ENCODE measurements at regions not wholly inside any gene's neighbourhood (a gene's known extent, or its start where the extent isn't known, plus 50 kb on each side); places are given as distances from the start of the nearest gene placed in this dataset.

DNA sequence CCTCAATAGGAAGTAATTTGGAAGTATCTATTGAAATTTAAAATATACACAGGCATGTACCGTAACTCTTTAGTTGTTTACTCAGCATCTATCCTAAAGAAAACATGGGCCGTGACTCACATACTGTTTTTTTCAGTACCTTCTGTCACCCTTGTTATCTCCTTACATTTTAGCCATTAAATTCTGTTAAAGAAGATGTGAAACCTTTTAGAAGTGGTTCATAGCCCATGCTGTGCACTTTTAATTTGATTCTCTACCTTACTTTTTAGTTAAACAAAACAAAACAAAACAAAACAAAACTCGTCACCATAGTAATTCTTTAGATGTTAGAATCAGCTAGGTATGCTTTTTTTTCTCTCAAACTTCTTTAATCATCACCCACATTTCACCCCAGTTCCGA, 494.4 kb upstream of the RGS6 start:
- Histone ChIP-seq H3K4me1 (ENCODE audit: control insufficient read depth in 1 of 2, insufficient read depth in 2 of 2, low read length in 2 of 2) (no peaks in the 10 kb centered on the region), H2BK120ac (ENCODE audit: insufficient read depth, low read length, poor library complexity) (no peak overlapping the region), H3K4me2 (ENCODE audit: low read length) (no peak overlapping the region), H4K12ac (ENCODE audit: low read depth, low read length) (no peak overlapping the region), H3K9me3 (ENCODE audit: insufficient read depth, low read depth, low read length) (no peaks in the 10 kb centered on the region), H3K27ac (ENCODE audit: low read depth, low read length) (no peak overlapping the region), H3K27me3 (ENCODE audit: insufficient read depth, low read length) (no peaks in the 10 kb centered on the region), H2AK5ac (ENCODE audit: low read length) (no peak overlapping the region), H3K9ac (ENCODE audit: low read length) (no peak overlapping the region), H3K4me3 (ENCODE audit: low read depth, low read length) (no peak overlapping the region), H3K4ac (ENCODE audit: low read depth, low read length) (no peak overlapping the region), H4K8ac (ENCODE audit: low read depth, low read length) (no peak overlapping the region), H2AFZ (ENCODE audit: insufficient read depth, low read length, poor library complexity) (no peak overlapping the region), H2BK12ac (ENCODE audit: low read length) (no peak overlapping the region), H3K79me1 (ENCODE audit: low read length) (peaks cover 2% of the 10 kb centered on the region), H2BK5ac (ENCODE audit: low read depth, low read length, poor library complexity) (no peak overlapping the region), H3K14ac (ENCODE audit: low read length) (no peak overlapping the region), H4K91ac (ENCODE audit: low read depth, low read length) (no peak overlapping the region), H3K36me3 (ENCODE audit: control insufficient read depth in 1 of 2, insufficient read depth in 2 of 2, low read length in 2 of 2) (peaks cover 2 to 4% of the 10 kb centered on the region in 2 experiments), H3K23ac (ENCODE audit: low read length) (no peak overlapping the region), H3K18ac (ENCODE audit: low read length) (no peak overlapping the region), H3K79me2 (ENCODE audit: control insufficient read depth, insufficient read depth, low read length, poor library complexity) (no peaks in the 10 kb centered on the region)
- 100% methylated on average over 2 of the region's 4 CpGs for WGBS (ENCODE audit: extremely low coverage, insufficient coverage, insufficient read length)
- no peak for DNase-seq

DNA sequence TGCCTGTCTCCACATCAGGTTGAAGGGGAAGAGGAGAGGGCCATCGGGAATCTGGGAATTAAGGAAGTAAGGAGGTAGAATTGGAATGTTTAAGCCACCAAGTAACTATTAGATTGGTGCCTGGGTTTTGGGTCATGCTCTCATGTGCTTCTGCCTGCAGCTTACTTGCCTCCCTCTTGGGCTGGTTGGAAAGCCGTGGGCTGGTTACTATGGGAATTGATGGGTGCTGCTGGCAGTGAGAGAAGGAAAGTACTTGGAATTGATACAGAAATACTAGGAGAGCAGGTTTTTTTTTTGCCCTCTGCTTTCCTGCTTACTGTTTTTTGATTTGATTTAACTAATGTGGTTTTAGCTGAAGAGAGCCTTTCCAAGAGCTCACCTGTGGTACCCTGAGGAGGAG, 493.5 kb upstream of the RGS6 start:
- H4K91ac ChIP-seq (ENCODE audit: low read depth, low read length) = no peak overlapping the region
- H3K14ac ChIP-seq (ENCODE audit: low read length) = no peak overlapping the region
- no peak overlapping the region for H4K12ac ChIP-seq (ENCODE audit: low read depth, low read length)
- H3K4ac ChIP-seq (ENCODE audit: low read depth, low read length) = no peak overlapping the region
- H2BK5ac ChIP-seq (ENCODE audit: low read depth, low read length, poor library complexity) = no peak overlapping the region
- H3K18ac ChIP-seq (ENCODE audit: low read length) = no peak overlapping the region
- no peak overlapping the region for H3K9ac ChIP-seq (ENCODE audit: low read length)
- no peak overlapping the region for H3K27ac ChIP-seq (ENCODE audit: low read depth, low read length)
- WGBS (ENCODE audit: extremely low coverage, insufficient coverage, insufficient read length) = no CpG with 5 or more reads among the region's 2 CpGs
- no peaks in the 10 kb centered on the region for H3K27me3 ChIP-seq (ENCODE audit: insufficient read depth, low read length)
- H2BK12ac ChIP-seq (ENCODE audit: low read length) = no peak overlapping the region
- H3K79me2 ChIP-seq (ENCODE audit: control insufficient read depth, insufficient read depth, low read length, poor library complexity) = no peaks in the 10 kb centered on the region
- H2AK5ac ChIP-seq (ENCODE audit: low read length) = no peak overlapping the region
- no peak for DNase-seq
- peaks cover 2% of the 10 kb centered on the region for H3K79me1 ChIP-seq (ENCODE audit: low read length)
- H3K36me3 ChIP-seq (ENCODE audit: control insufficient read depth in 1 of 2, insufficient read depth in 2 of 2, low read length in 2 of 2) = peaks cover 2 to 4% of the 10 kb centered on the region in 2 experiments
- no peak overlapping the region for H4K8ac ChIP-seq (ENCODE audit: low read depth, low read length)
- H3K9me3 ChIP-seq (ENCODE audit: insufficient read depth, low read depth, low read length) = no peaks in the 10 kb centered on the region
- H3K4me1 ChIP-seq (ENCODE audit: control insufficient read depth in 1 of 2, insufficient read depth in 2 of 2, low read length in 2 of 2) = no peaks in the 10 kb centered on the region
- no peak overlapping the region for H3K4me2 ChIP-seq (ENCODE audit: low read length)
- H3K4me3 ChIP-seq (ENCODE audit: low read depth, low read length) = no peak overlapping the region
- H2BK120ac ChIP-seq (ENCODE audit: insufficient read depth, low read length, poor library complexity) = no peak overlapping the region
- H2AFZ ChIP-seq (ENCODE audit: insufficient read depth, low read length, poor library complexity) = no peak overlapping the region
- H3K23ac ChIP-seq (ENCODE audit: low read length) = no peak overlapping the region

DNA sequence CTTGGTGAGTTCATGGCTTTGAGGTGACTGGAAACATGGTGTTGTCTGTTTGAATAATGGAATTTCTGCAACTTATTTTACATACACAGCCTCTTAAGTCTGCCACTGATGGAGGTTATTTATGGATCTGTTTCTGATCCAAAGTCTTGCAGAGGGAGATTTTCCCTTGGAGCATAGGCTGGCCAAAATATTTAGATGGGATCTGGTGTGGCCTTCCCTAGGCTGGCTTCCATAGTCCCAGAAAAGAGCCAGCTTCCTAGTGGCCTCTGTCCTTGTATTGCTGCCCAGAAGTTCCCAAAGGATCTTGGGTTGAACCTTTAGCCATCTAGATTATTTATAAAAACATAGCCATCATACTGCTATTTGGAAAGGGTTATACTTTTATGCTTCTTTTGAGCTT, 491.1 kb upstream of the RGS6 start:
- no peak overlapping the region for H2BK120ac ChIP-seq (ENCODE audit: insufficient read depth, low read length, poor library complexity)

DNA sequence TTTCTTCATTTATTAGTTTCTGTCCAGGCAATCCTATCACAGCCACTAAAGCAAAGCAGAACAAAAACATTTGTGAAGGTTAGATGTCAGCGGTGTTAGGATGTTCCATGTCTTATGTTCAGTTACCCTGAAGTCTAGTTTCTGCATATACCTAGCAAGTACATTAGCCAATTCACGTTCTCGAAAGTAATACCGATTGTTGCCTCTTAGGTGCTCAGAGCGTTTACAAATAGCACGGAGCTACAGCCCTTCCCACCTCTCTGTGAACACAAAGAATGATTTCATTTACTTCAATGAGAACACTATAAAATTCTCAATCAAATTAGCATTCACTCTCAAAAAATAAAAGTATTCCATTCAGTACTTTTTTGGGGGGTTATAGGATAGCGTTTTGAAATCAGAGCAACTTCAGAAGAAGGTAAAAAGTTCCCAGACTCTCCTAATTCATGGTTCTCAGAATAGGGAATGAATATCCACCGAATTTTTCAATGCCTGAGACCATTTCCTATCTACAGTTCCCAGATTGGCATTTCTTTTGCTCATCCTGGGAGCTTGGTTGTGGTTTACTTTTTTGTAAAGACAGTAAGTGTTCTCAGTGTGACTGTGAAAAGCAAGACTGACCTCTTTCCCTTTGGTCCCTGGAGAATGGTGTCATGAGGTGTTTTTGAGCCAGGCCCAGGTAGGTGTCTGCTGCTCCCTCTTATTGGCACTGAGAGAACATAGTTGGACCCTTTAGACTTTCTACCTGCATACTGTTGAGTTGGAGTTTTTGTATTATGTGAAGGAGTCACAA, 488.0 kb upstream of the RGS6 start:
- Histone ChIP-seq H3K4me1 (ENCODE audit: control insufficient read depth in 1 of 2, insufficient read depth in 2 of 2, low read length in 2 of 2) (peaks cover 0 to 2% of the 10 kb centered on the region in 2 experiments), H3K9ac (ENCODE audit: low read length) (no peak overlapping the region), H3K36me3 (ENCODE audit: control insufficient read depth in 1 of 2, insufficient read depth in 2 of 2, low read length in 2 of 2) (no peaks in the 10 kb centered on the region), H4K8ac (ENCODE audit: low read depth, low read length) (no peak overlapping the region), H3K18ac (ENCODE audit: low read length) (no peak overlapping the region), H3K27ac (ENCODE audit: low read depth, low read length) (no peak overlapping the region), H3K4me3 (ENCODE audit: low read depth, low read length) (no peak overlapping the region), H2BK120ac (ENCODE audit: insufficient read depth, low read length, poor library complexity) (no peak overlapping the region), H2AFZ (ENCODE audit: insufficient read depth, low read length, poor library complexity) (no peak overlapping the region), H2AK5ac (ENCODE audit: low read length) (no peak overlapping the region), H4K12ac (ENCODE audit: low read depth, low read length) (no peak overlapping the region), H3K23ac (ENCODE audit: low read length) (no peak overlapping the region), H2BK12ac (ENCODE audit: low read length) (no peak overlapping the region), H3K79me2 (ENCODE audit: control insufficient read depth, insufficient read depth, low read length, poor library complexity) (no peaks in the 10 kb centered on the region), H2BK5ac (ENCODE audit: low read depth, low read length, poor library complexity) (no peak overlapping the region), H3K4ac (ENCODE audit: low read depth, low read length) (no peak overlapping the region), H3K79me1 (ENCODE audit: low read length) (no peaks in the 10 kb centered on the region), H3K4me2 (ENCODE audit: low read length) (no peak overlapping the region), H4K91ac (ENCODE audit: low read depth, low read length) (no peak overlapping the region), H3K27me3 (ENCODE audit: insufficient read depth, low read length) (no peaks in the 10 kb centered on the region), H3K14ac (ENCODE audit: low read length) (no peak overlapping the region), H3K9me3 (ENCODE audit: insufficient read depth, low read depth, low read length) (no peaks in the 10 kb centered on the region)
- no peak for DNase-seq
- no CpG with 5 or more reads among the region's 8 CpGs for WGBS (ENCODE audit: extremely low coverage, insufficient coverage, insufficient read length)

More for the DNA sequence above, 491.1 kb upstream of the RGS6 start:
- no peak overlapping the region for H3K27ac ChIP-seq (ENCODE audit: low read depth, low read length)
- no peak overlapping the region for H4K8ac ChIP-seq (ENCODE audit: low read depth, low read length)
- no peak overlapping the region for H3K4me2 ChIP-seq (ENCODE audit: low read length)
- H3K79me2 ChIP-seq (ENCODE audit: control insufficient read depth, insufficient read depth, low read length, poor library complexity) = no peaks in the 10 kb centered on the region
- no peaks in the 10 kb centered on the region for H3K9me3 ChIP-seq (ENCODE audit: insufficient read depth, low read depth, low read length)
- H4K91ac ChIP-seq (ENCODE audit: low read depth, low read length) = no peak overlapping the region
- H3K4ac ChIP-seq (ENCODE audit: low read depth, low read length) = no peak overlapping the region
- no peak overlapping the region for H3K23ac ChIP-seq (ENCODE audit: low read length)
- no peak overlapping the region for H3K9ac ChIP-seq (ENCODE audit: low read length)
- H2BK5ac ChIP-seq (ENCODE audit: low read depth, low read length, poor library complexity) = no peak overlapping the region
- no peaks in the 10 kb centered on the region for H3K27me3 ChIP-seq (ENCODE audit: insufficient read depth, low read length)
- no peak overlapping the region for H2BK12ac ChIP-seq (ENCODE audit: low read length)
- H3K14ac ChIP-seq (ENCODE audit: low read length) = no peak overlapping the region
- no peak overlapping the region for H2AFZ ChIP-seq (ENCODE audit: insufficient read depth, low read length, poor library complexity)
- peaks cover 0 to 2% of the 10 kb centered on the region in 2 experiments for H3K36me3 ChIP-seq (ENCODE audit: control insufficient read depth in 1 of 2, insufficient read depth in 2 of 2, low read length in 2 of 2)
- H3K18ac ChIP-seq (ENCODE audit: low read length) = no peak overlapping the region
- H3K4me3 ChIP-seq (ENCODE audit: low read depth, low read length) = no peak overlapping the region
- DNase-seq = no peak
- H3K4me1 ChIP-seq (ENCODE audit: control insufficient read depth in 1 of 2, insufficient read depth in 2 of 2, low read length in 2 of 2) = no peaks in the 10 kb centered on the region
- no peak overlapping the region for H4K12ac ChIP-seq (ENCODE audit: low read depth, low read length)
- H3K79me1 ChIP-seq (ENCODE audit: low read length) = no peaks in the 10 kb centered on the region
- H2AK5ac ChIP-seq (ENCODE audit: low read length) = no peak overlapping the region
